CD1c-positive myeloid dendritic cell (primary cell): ENCODE measurements at regions not wholly inside any gene's neighbourhood (a gene's known extent, or its start where the extent isn't known, plus 50 kb on each side); places are given as distances from the start of the nearest gene placed in this dataset.

Experiments
- DNase-seq: peaks from one replicate; pipeline ENCODE4 v3.0.0-alpha.2; 2016; ENCODE audit errors: extremely low spot score

DNA sequence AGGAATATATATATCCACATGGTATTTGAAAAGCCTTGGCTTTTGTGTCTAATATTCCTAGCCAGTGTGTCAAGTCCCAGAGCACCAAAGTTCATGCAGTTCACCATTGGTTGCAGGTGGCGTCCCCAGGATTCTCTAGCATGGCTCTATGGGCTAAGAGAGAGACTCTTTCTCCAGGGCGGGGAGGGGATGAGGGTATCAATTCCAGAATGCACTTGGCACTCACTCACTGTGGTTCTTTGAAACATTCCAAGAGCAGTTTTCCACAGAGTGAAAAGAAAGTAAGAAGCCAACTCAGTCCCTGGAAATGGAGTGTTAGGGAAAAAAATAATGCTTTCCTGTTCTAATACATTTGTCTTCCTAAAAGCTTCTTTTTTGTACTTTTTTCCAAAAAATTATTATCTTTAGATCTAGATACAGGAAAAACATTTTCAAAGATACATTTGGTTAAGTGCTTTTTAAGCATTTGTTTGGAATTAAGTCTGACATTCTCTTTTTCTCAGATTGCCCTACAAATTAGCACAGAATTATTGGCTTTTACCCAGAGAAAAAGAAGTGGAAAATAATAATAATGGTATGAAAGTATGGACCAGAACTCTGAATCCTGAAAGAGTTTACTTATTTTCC is 239.9 kb downstream of the PAX3 start:
- DNase-seq, result no peak

- DNase-seq, result peak; percentile 23
Measured at GRCh38 chr2:222057347-222058073, 241.3 kb downstream of the PAX3 start.

GRCh38 chr2:222055328-222055727 is 243.5 kb downstream of the PAX3 start:
- DNase-seq, result no peak

- DNase-seq, result no peak
Measured at GRCh38 chr2:222054813-222055212, 244.0 kb downstream of the PAX3 start.

- DNase-seq, result no peak
Measured at GRCh38 chr2:222052934-222053367, 245.8 kb downstream of the PAX3 start.

DNA sequence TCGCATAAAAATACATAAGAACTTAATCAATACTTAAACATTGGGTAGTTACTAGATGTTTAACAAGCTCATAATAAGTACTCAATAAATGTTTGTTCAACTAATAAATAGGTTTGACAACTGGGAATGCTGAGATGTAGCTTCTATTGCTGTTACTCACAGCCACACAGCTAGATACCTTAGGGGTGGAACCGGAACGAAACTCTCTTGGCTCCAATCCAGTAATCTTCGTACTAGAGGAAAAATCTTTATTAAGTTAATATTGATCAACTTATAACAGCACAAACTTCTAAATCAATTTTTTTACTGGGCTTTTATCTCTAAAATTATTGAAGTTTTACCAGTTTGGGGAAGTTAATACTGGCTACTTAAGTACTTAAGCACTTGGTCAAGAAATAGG is 247.8 kb downstream of the PAX3 start:
- no peak for DNase-seq

DNA sequence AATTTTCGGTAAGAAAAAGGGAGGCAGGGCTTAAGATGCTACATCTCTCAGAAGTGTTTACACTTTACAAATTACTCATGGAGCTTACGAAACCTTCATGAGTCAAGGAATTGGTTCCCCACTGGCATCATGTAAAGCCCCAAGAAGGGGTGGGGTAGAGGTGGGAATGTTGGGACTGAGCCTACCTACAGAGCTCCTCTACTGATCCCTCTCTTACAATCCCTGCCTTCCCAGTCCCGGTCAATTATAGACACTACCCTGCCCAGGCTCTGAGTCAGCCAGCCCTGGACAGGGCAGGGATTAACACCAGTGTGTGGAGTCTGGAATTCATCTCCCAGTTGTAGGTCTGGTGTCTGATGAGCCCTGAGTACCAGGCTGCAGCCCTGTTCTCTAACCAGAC is 248.9 kb downstream of the PAX3 start:
- DNase-seq, result no peak

- DNase-seq, result no peak
Measured at GRCh38 chr2:222043897-222044296, 254.9 kb downstream of the PAX3 start.

DNA sequence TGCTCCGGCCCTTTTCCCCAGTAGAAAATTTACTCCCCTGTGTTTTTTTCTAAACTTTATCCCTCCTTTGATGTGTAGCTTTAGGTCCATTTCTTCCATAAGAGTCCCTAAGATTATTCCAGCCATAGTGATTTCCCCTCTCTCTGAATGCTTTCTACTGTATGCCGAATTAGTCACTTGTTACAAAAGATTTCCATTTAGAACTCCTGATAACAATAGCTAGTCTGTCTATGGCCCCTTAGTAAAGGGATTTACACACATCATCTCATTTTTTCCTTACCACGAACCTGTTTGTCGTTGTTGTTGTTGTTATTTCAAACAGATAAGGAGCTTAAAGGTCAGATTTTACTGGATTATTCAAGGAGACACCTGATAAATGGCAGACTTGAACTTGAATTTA is 256.1 kb downstream of the PAX3 start:
- DNase-seq, result no peak

GRCh38 chr2:222040333-222040732 is 258.5 kb downstream of the PAX3 start:
- no peak for DNase-seq

DNA sequence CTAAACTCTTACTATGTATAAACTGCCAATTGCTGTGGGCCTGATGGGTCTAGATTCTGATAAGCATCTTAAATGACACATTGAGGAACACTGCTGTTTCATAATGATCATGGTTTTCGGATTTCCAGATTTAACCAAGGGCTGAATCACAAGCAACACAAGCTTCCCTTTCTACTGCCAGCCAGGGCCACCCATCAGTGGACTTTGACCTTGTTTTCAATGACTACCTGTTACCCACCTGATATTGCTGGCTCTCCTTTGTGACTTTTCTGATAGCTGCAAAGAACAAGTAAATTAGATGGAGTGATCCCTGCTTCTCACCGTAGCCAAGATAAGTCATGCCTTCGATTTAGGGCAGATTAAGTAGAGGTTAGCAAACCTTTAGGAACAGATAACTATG is 259.0 kb downstream of the PAX3 start:
- DNase-seq, result no peak

DNA sequence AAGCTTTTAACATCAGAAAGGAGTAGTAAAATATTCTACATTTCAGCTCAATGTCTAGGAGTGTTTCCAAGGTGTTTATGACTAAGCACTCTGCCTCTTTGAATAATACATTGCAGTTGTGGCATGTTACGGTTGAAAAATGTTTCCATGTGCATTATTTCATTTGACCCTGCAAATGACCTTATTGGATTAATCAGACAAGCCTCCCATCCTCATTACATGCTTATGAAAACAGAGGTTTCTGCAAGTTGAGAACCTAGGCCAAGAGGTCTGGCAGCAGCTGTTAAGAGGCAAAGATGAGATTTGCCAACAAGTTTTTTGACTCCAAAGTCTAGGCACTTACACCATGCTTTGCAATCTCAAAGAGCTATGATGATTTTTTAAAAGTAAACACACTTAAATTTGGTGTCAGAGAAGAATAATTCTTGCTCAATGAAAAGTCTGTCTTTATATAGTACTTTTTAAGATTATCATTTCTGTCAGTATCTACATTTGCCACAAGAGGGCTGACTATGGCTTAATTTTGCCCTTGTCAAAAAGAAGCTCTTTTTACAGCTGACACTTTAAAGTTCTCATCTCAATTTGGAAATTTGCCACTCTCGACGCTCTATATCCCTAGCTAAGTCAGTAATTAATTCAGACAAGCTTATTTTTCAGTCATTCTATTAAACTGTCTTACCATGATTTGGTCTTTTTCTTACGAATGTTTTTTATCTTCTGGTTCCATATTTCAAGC is 260.6 kb downstream of the PAX3 start:
- DNase-seq, result no peak

DNA sequence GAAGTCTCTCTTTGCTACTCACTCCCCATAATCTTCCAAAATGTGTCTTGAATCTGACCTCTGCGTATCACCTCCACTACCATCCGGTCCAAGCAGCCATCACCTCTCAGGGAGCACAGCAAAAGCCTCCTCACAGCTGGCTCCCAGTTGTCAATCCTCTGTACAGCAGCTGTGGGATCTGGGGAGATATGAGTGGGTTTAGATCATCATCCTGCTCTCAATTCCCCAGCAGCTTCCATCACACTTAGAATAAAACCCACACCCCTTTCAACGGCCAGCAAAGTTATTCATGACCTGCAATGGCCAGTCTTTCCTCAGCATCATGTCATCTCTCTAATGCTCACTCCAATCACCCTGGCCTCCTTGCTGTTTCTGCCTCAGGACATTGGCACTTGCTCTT is 261.6 kb downstream of the PAX3 start:
- no peak for DNase-seq

- no peak for DNase-seq
Measured at GRCh38 chr2:222034058-222034457, 264.7 kb downstream of the PAX3 start.

- no peak for DNase-seq
Measured at GRCh38 chr2:222033541-222033940, 265.3 kb downstream of the PAX3 start.

- DNase-seq, result no peak
Measured at GRCh38 chr2:222025881-222026271, 272.9 kb downstream of the PAX3 start.

- DNase-seq, result no peak
Measured at GRCh38 chr2:222024932-222025880, 273.6 kb downstream of the PAX3 start.

DNA sequence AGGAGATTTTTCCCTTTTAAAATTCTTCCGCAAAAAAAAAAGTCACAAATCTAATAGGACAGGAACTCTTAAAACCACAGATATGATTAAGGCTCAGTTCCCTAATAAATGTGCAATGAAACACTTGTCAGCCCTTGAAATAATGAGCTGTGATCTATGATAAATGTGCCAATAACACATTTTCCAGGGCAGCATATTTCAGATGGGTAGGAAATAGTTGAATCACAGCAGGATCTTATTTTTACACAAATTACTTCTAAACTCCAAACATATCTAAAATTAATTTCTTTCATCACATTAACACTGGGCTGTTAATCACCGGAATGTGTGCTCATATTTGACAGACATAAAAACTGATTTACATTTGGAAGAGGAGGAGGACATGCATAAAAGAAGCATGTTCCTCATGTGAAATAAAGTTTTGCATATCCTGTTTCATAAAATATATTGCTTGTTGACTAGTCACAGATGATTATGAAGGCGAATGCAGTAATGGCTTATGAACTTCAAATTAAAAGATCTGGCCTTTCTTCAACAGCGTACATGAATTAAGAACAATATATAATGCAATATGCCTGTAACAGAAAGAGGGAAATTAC is 281.4 kb downstream of the PAX3 start:
- DNase-seq, result no peak

DNA sequence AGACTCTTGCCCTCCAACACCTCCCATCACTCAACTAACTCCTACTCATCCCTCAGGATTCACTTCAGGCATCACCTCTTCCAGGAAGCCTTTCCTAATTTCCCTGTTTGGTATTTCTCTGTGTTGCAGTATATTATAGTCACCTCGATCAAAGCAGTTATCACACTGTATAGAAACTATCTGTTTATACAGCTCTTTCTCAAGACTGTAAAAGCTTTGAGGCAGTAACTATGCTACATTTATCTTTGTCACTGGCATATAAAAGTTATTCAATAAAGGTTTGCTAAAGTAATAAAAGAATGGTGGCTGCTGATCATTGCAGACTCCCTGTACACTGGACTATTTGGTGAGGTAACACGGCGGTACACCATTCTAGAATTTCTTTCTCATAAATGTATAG is 284.9 kb downstream of the PAX3 start:
- DNase-seq, result no peak

DNA sequence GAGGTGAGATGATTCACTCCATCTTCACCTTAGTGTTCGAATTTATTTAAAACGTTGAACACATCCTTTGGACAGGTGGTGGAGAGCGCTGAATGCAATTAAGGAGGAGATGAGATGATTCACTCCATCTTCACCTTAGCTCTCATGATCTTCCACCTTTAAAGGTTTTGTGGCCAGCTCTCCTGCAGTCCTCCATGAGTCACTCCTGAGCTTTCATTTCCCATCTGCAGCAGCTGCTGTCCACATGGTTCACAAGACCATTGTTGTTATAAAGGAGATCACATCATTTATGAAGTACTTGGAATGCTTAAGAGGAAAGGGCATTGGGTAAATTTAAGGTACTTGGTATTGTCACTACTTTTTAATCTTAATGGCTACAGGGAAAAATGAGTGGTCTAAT is 298.5 kb downstream of the PAX3 start:
- DNase-seq, result no peak

- no peak for DNase-seq
Measured at GRCh38 chr2:221999717-222000116, 299.1 kb downstream of the PAX3 start.
